Posterior cingulate gyrus (tissue), 11 donors: ENCODE measurements at regions not wholly inside any gene's neighbourhood (a gene's known extent, or its start where the extent isn't known, plus 50 kb on each side); places are given as distances from the start of the nearest gene placed in this dataset.
"Not testable (repeated sequence)": the region's sequence is repeated elsewhere in the genome, so short reads cannot be mapped to it uniquely, and the experiment has no call there.

Experiments used
- DNase-seq, 10 donors: peaks; one replicate each; pipeline versions ENCODE4 v3.0.0 to v3.0.0-alpha.2; 2020 to 2021; ENCODE audit warnings: mixed read lengths in 3 of 10
- intact Hi-C: fragments of 100-400 bp; cut with DNase I; formaldehyde crosslinking; loops from one replicate; pipeline ENCODE4 v1.15.1; 2023

GRCh38 chr1:185647597-185648267, 86.5 kb upstream of the HMCN1 start:
- DNase-seq, intact Hi-C loops: not testable (repeated sequence)

GRCh38 chr1:185646202-185646683, 87.9 kb upstream of the HMCN1 start:
- intact Hi-C loops = no loop called here
- DNase-seq = no peak

- no peak for DNase-seq
- intact Hi-C loops = no loop called here
These were observed 88.5 kb upstream of the HMCN1 start for GRCh38 chr1:185645686-185646085.

GRCh38 chr1:185645162-185645640, 89.0 kb upstream of the HMCN1 start:
- no peak for DNase-seq
- intact Hi-C loops = no loop called here

- no peak for DNase-seq
- intact Hi-C loops = no loop called here
These were observed 89.7 kb upstream of the HMCN1 start for GRCh38 chr1:185644531-185644930.

- no peak for DNase-seq
- intact Hi-C loops = no loop called here
These were observed 97.3 kb upstream of the HMCN1 start for GRCh38 chr1:185636848-185637247.

- DNase-seq = no peak
- intact Hi-C loops = no loop called here
These were observed 99.5 kb upstream of the HMCN1 start for GRCh38 chr1:185634704-185635103.

- intact Hi-C loops = no loop called here
- DNase-seq = no peak
These were observed 101.3 kb upstream of the HMCN1 start for GRCh38 chr1:185632659-185633423.

GRCh38 chr1:185631843-185632242, 102.3 kb upstream of the HMCN1 start:
- no peak for DNase-seq
- intact Hi-C loops = no loop called here

GRCh38 chr1:185627761-185628501, 106.3 kb upstream of the HMCN1 start:
- intact Hi-C loops = no loop called here
- no peak for DNase-seq

GRCh38 chr1:185627171-185627570, 107.0 kb upstream of the HMCN1 start:
- no peak for DNase-seq
- intact Hi-C loops = no loop called here

GRCh38 chr1:185626344-185626743, 107.8 kb upstream of the HMCN1 start:
- DNase-seq = no peak
- intact Hi-C loops = no loop called here

- intact Hi-C loops = no loop called here
- no peak for DNase-seq
These were observed 123.2 kb upstream of the HMCN1 start for GRCh38 chr1:185610954-185611353.

- no peak for DNase-seq
- intact Hi-C loops = no loop called here
These were observed 126.0 kb upstream of the HMCN1 start for GRCh38 chr1:185608177-185608576.

- no peak for DNase-seq
- intact Hi-C loops = no loop called here
These were observed 131.0 kb upstream of the HMCN1 start for GRCh38 chr1:185603158-185603557.

- no peak for DNase-seq
- intact Hi-C loops = no loop called here
These were observed 133.0 kb upstream of the HMCN1 start for GRCh38 chr1:185601189-185601588.

- intact Hi-C loops = no loop called here
- no peak for DNase-seq
These were observed 133.6 kb upstream of the HMCN1 start for GRCh38 chr1:185600641-185601040.

GRCh38 chr1:185598332-185598731, 135.9 kb upstream of the HMCN1 start:
- DNase-seq = no peak
- intact Hi-C loops = no loop called here

- DNase-seq = no peak
- intact Hi-C loops = no loop called here
These were observed 138.1 kb upstream of the HMCN1 start for GRCh38 chr1:185595835-185596667.

- intact Hi-C loops = no loop called here
- DNase-seq = no peak
These were observed 139.3 kb upstream of the HMCN1 start for GRCh38 chr1:185594786-185595410.
